IPS DF 4.7 (cell line): ENCODE measurements at regions not wholly inside any gene's neighbourhood (a gene's known extent, or its start where the extent isn't known, plus 50 kb on each side); places are given as distances from the start of the nearest gene placed in this dataset.
"Not testable (repeated sequence)": the region's sequence is repeated elsewhere in the genome, so short reads cannot be mapped to it uniquely, and the experiment has no call there.

Source experiments
- DNase-seq: peaks from one replicate; pipeline ENCODE4 v3.0.0-alpha.2; 2013; ENCODE audit warnings: low spot score; ENCODE audit errors: extremely low read depth

GRCh38 chr17:70912716-70913485 lies 743.6 kb downstream of the KCNJ2 start:
- DNase-seq, result no peak

- DNase-seq, result no peak
Observed at GRCh38 chr17:70916469-70916868, 747.1 kb downstream of the KCNJ2 start.

DNA sequence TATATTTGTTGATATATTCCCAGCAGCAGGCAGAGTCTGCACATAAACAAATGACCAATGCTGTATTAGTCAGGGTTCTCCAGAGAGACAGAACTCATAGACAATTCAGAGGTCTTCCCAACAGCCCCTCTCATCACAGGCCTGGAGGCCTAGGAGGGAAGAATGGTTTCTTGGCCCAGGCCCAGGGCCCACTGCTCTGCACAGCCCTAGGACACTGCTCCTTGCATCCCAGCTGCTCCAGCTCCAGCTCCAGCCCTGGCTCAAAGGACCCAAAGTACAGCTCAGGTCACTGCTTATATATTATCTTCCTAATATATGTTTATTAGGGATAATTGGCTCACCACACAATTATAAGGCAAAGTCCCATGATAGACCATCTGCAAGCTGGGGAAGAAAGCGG lies 749.9 kb downstream of the KCNJ2 start:
- DNase-seq, result no peak

GRCh38 chr17:70920416-70920815 lies 751.1 kb downstream of the KCNJ2 start:
- no peak for DNase-seq

DNA sequence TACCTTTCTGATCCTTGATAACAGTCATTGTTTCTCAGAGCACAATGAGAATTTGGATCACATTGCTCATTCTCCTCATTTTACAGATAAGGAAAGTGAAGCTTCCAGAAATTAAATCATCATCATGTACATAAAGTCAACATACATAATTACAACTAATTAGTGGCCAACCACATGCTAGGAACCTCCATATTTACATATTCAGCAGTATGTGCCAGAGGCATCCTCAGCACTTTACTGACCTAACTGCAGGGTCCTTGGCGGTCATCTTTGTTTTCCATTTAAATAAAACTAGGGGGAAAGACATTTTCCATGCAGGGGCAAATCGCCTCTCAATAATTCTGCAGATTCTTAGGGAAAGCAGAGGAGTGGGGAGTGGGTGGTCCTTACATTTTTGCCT lies 752.9 kb downstream of the KCNJ2 start:
- no peak for DNase-seq

GRCh38 chr17:70924776-70925175 lies 755.4 kb downstream of the KCNJ2 start:
- DNase-seq, result no peak

DNA sequence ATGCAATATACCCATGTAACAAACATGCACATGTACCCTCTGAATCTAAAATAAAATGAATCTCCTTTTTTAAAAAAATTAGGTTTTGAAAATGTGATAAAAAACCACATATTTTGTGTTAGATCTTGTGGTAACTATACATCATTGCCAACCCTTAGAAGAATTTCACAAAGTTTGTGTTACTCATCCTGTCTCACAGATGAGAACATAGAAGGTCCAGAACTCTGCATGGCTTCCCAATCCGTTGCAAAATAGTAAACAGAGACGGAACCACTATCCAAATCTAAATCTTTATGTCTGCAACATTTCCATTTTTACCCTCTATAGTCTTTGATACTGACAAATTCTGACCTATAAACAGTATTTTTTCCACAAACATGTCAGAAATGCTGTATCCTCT lies 759.9 kb downstream of the KCNJ2 start:
- DNase-seq, result no peak

- no peak for DNase-seq
Observed at GRCh38 chr17:70934231-70934630, 764.9 kb downstream of the KCNJ2 start.

DNA sequence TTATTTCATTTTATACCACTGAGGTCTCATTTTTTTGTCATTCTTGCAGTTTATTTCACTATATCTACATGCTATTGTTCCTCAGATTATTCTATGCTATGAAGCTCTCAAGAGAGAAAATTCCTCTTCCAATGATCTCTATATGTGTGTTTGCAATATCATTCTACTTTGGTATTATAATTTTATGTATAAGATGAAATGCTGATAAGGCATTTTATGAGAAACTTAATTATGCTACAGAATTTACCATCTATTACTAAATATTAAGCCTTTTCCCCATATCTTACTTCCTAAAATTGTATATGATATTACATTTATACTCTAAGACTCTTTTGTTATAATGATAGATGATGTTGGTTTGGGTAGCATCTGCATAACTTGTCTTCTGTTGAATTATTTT lies 765.5 kb downstream of the KCNJ2 start:
- DNase-seq, result no peak

DNA sequence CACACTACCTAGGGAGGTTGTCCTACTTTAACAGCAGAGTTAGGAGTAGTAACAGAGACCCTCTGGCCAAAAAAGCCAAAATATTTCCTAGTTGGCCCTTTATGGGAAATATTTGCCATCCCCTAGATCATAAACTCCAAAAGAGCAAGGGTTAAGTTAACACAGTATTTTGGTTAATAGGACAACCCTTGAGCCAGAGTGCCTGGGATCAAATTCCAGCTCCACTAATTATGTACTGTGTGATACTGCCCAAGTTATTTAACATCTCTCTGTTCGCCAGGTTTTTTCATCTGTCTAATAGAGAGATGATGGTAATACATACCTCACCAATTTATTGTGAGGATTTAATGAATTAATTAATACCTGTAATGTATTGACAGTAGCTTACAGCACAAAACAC lies 767.4 kb downstream of the KCNJ2 start:
- no peak for DNase-seq

- no peak for DNase-seq
Observed at GRCh38 chr17:70938336-70938735, 769.0 kb downstream of the KCNJ2 start.

DNA sequence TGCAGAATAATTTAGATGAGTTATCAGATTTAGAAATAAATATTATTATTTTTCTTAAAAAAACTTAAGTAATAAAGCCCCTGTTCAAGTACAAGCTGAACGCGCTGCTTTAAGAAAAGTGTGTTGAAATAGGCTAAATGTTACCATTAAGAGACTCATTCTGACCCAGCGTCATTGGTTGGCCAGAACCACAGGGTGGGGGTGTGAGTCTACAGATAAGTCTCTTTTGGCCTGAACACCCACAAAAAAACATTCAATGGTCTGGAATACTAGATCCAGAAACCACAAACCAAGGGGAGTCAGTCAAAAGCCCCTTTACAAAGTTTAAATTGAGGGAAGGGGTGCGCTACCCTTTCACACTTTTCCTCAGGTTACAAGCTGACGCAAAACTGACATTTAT lies 776.1 kb downstream of the KCNJ2 start:
- DNase-seq, result peak; percentile 11

- no peak for DNase-seq
Observed at GRCh38 chr17:70947215-70947614, 777.9 kb downstream of the KCNJ2 start.

GRCh38 chr17:70947636-70948565 lies 778.6 kb downstream of the KCNJ2 start:
- no peak for DNase-seq

GRCh38 chr17:70953140-70953539 lies 783.8 kb downstream of the KCNJ2 start:
- DNase-seq, result not testable (repeated sequence)

- no peak for DNase-seq
Observed at GRCh38 chr17:70955441-70955840, 786.1 kb downstream of the KCNJ2 start.

DNA sequence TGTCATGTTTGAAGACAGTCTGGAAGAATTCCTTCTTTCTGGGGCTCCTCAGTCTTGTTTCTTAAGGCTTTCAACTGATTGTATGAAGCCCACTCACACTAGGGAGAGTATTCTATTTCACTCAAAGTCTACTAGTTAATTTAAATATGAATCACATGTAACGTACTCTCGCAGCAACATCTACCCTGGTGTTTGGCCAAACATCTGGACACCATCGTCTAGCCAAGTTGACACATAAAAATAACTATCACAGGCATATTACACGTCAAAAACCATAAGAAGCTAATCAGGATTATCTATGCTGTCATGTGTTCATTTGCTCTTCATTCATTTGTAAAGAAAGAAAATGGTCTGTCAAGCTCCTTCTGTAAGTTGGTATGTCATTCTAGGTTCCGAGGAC lies 787.4 kb downstream of the KCNJ2 start:
- no peak for DNase-seq

GRCh38 chr17:70961341-70961740 lies 792.0 kb downstream of the KCNJ2 start:
- no peak for DNase-seq

DNA sequence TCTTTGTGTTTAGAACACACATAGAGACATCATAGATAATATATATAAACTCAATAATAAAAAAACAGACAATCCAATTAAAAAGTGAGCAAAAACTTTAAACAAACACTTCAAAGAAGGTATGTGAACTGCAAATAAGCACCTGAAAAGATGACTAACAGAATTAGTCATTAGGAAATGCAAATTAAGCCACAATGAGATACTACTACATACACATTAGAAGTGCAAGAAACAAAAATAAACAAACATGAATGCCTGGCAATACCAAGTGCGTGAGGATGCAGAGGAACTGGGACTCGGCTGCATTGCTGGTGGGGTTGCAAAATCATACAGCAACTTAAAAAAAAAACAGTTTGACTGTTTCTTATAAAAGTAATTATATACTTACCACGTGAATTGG lies 799.0 kb downstream of the KCNJ2 start:
- DNase-seq, result no peak

GRCh38 chr17:70969521-70970034 lies 800.2 kb downstream of the KCNJ2 start:
- DNase-seq, result no peak

DNA sequence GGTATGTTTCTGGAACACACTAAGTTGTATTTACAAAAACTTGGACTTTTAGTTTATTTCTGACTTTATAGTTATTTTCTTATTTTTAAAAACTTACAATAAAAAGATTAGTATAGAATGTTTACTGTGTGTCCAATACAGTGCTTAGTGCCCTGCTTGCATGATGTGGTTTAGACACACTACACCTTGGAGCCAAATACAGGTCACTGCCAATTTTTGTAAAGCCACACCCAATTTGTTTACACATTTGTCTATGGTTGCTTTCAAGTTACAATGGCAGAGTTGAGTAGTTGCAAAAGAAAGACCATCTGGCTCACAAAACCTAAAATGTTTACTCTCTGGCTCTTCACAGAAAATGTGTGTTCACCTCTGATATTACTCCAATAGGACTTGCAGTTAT lies 807.1 kb downstream of the KCNJ2 start:
- no peak for DNase-seq

DNA sequence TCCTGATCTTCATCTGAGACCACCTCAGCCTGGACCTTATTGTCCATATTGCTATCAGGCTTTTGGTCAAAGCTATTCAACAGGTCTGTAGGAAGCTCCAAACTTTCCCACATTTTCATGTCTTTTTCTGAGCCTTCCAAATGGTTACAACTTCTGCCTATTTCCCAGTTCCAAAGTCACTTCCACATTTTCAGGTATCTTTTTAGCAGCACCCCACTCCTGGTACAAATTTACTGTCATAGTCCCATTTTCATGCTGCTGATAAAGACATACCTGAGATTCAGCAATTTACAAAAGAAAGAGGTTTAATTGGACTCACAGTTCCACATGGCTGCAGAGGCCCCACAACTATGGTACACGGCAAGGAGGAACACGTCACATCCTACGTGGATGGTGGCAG lies 815.5 kb downstream of the KCNJ2 start:
- no peak for DNase-seq
